GM12873 (cell line): ENCODE measurements at regions not wholly inside any gene's neighbourhood (a gene's known extent, or its start where the extent isn't known, plus 50 kb on each side); places are given as distances from the start of the nearest gene placed in this dataset.

ENCODE experiments used
- TF ChIP-seq, protein P1 (sequence below): IDR thresholded peaks from 2 replicates; pipeline ENCODE4 v1.5.1; 2012; ENCODE audit warnings: low read depth, mild to moderate bottlenecking, moderate library complexity, low read length, control low read depth; ENCODE audit not compliant: insufficient read depth; ENCODE audit errors: missing control alignments

DNA sequence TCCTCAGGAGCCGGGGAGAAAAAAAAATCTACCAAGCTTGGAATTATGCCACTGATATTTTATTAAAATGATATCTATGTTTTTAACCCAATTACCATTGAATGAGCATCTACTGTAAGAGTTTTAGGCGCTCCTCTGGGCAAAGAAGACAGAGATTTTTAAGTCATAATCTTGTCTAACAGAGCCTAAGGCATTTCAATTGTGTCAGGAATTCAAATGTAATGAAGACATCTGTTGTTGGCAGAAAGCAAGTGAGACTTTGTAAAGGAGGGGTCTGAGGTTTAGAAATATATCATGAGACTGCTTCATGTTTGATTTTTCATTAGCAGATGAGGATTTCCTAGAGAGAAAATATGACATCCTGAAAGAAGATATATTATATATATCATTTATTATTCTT lies 1158.1 kb downstream of the FSTL5 start:
- TF ChIP-seq, protein P1, sequence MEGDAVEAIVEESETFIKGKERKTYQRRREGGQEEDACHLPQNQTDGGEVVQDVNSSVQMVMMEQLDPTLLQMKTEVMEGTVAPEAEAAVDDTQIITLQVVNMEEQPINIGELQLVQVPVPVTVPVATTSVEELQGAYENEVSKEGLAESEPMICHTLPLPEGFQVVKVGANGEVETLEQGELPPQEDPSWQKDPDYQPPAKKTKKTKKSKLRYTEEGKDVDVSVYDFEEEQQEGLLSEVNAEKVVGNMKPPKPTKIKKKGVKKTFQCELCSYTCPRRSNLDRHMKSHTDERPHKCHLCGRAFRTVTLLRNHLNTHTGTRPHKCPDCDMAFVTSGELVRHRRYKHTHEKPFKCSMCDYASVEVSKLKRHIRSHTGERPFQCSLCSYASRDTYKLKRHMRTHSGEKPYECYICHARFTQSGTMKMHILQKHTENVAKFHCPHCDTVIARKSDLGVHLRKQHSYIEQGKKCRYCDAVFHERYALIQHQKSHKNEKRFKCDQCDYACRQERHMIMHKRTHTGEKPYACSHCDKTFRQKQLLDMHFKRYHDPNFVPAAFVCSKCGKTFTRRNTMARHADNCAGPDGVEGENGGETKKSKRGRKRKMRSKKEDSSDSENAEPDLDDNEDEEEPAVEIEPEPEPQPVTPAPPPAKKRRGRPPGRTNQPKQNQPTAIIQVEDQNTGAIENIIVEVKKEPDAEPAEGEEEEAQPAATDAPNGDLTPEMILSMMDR: no peak

GRCh38 chr4:161008527-161008926 lies 1155.3 kb downstream of the FSTL5 start:
- TF ChIP-seq, protein P1: no peak

DNA sequence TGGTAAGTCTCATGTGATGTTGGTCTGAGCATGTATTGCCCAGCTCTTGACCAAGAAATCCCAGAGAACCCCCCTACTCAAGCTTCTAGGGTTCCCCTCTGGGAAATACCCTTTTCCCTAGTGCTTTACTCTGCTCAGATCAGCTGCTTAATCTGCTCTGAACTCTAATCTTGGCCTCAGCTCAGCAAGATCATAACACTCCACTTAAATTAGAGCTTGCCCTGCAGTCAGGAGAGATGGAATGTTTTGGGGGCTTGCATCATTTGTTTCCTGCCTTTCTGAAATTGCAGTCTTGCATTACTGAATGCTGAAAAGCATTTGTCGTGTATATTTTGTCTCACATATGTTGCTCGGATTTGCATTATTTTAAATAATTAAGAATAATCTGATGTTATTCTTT lies 1153.6 kb downstream of the FSTL5 start:
- TF ChIP-seq, protein P1: no peak
